T-helper 9 cell (primary cell): ENCODE measurements at regions not wholly inside any gene's neighbourhood (a gene's known extent, or its start where the extent isn't known, plus 50 kb on each side); places are given as distances from the start of the nearest gene placed in this dataset.

Experiments used
- DNase-seq: peaks from one replicate; pipeline ENCODE4 v3.0.0-alpha.2; 2020

- DNase-seq = no peak
Observed at GRCh38 chr15:47289656-47290055, 427.6 kb upstream of the SEMA6D start.

- no peak for DNase-seq
Observed at GRCh38 chr15:47291767-47292166, 425.5 kb upstream of the SEMA6D start.

GRCh38 chr15:47292638-47293190 lies 424.6 kb upstream of the SEMA6D start:
- no peak for DNase-seq

DNA sequence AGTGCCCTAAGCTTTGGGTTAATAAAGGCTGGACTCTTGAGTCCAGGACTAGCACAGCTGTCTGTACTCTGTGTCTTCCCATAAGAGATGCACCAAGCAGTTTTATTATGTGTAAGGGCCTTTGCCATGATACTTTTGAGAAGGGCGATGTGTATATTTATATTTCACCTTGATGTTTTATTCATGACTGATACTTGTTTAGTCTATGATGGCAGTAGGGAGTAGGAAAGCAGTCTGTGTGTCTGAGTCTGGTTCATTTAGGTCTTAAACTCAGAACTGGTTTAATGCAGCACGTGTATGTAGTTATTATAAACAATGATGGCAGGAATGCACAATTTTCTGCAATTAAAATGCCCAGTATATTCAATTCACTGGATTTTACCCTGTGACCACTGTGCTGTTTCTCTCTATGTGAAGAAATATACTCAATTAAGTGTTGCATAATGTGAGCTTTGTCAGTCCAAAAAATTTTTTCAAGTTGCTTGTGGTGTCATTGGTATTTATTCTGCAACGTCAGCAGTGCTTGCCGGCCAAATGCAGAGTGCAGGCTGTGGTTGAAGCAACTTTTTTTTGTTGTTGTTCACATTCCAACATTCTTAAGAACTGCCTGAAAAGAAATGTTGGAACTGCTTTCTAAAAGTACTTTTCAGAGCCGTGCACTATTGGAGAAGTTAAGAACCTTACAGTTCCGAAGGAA lies 423.7 kb upstream of the SEMA6D start:
- no peak for DNase-seq

DNA sequence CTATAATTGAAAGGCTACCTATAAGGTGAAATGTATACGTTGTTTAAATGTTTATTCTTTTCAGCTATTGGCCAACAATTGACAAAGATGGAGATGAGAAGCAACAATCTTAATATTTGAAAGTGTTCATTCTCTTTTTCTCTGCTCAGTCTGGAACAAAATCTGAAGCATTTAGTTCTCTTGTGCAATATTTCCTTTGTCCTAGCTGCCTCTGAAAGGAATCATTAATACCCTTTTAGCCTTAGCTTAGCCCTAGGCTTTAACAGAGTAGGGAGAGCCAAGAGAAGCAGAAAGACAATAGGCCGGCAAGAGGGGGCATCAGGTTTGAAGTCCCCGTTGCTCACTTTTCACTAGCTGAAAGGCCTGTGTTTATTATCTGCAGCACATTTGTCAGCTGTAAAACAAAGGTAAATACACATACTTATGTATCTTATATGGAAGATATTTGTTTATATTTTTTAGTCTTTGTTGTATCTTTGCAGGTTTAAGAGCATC lies 422.5 kb upstream of the SEMA6D start:
- no peak for DNase-seq

- DNase-seq = no peak
Observed at GRCh38 chr15:47296881-47297280, 420.4 kb upstream of the SEMA6D start.

DNA sequence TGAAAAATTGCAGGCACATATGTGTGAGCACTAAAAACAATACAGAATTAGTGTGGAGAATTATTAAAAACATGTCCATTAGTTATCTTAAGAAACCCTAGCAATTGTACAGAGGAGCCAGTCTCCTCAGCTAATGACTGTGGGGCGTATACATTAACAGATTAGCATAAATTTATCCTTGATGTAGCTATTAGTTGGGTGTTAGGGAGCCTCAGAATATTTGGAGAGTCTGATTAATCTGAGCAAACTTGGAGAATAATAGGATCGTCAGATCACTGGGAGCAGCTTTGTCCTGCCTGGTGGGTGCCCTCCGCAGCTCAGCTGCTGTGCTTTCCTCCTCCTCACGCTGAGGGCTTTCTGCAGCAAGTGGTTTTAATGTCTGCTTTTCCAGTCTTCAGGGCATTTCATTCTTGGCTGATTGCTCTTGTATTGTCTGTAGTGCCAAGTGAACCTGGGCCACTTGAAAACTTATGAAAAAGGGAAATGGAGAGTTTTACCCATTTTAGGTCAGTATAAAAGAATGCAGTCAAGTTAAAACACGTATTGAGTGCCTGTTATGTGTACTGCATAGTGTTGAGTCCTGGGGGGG lies 417.4 kb upstream of the SEMA6D start:
- no peak for DNase-seq

DNA sequence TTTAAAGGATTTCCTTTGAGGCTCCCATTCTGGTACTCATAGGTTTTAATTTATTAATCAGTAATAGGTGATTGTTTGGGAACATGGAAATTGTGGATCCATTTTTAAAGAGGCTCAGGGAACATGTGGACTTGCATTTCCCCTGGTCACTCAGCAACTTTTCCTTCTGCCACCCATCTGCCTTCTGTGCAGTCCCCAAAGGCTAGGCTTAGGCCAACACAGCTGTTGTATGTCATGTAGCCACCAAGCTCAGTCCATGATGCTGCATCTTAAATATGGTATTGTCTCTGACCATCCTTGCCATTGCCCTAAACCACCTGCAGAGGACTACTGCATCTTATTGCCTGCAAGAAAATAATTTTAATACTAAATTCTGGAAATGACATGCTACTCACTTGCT lies 416.7 kb upstream of the SEMA6D start:
- DNase-seq = no peak

GRCh38 chr15:47301481-47301880 lies 415.8 kb upstream of the SEMA6D start:
- DNase-seq = no peak

GRCh38 chr15:47304656-47305055 lies 412.6 kb upstream of the SEMA6D start:
- no peak for DNase-seq

- DNase-seq = no peak
Observed at GRCh38 chr15:47312161-47312560, 405.1 kb upstream of the SEMA6D start.

GRCh38 chr15:47326410-47327333 lies 390.6 kb upstream of the SEMA6D start:
- DNase-seq = no peak

DNA sequence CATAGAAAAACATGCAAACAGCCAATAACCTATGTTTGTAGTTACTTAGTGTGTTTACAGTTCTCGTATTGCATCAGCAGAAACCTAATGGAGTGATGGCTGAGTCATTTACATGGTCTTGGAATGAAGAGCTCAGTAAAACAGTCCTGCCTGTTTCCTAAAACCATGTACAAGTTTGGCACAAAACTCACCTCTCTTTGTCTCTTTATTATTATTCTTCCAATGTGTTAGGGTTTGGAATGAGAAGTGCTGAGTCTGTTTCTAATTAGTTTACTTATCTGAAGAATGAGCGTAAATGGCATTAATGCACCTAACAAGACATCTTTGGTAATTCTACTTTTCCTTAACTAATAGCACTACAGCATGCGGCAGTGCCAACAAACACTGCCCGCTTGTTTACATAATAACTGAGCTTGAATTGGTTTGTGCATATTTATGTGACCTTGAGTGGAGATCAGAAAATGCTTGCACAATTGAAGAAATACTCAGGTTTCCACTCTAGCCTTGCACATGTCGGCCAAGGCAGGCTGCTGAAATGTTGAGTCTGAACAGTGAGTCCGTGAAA lies 385.4 kb upstream of the SEMA6D start:
- no peak for DNase-seq

DNA sequence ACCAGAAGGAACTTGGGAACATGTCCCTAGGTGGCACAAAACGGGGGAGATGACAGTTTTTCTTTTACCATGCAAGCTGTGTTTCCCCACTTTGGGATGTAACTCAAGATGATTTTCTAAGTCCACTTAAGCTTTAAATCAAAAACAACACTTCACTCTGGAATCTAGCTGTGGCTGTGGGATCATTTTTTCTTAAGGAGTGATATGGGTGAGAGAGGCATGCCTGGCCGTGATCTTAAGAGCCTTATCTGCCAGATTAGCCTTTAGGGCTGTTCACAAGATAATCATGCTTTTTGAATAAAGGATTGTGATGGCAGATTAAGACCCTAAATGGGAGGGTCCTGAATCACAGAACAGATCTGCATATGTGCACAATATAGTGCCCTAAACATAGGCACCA lies 384.8 kb upstream of the SEMA6D start:
- no peak for DNase-seq

DNA sequence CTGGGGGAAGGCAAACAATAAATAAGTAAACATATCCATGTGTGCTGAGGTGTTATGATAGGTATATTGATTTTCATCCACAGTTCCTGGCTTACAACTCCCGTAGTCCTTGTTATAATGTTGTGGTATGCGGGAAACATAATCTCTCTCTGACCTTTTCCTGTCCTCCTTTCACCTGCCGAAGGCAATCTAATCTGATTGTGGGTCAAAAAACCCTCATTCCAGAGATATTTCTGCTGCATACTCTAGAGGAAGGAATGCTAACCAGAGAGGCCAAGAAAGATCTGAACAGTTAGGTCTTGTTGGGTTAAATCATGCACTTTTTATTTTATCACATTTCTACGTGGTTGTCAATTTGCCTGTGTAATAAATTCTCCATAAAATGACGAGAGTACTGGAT lies 383.6 kb upstream of the SEMA6D start:
- no peak for DNase-seq

GRCh38 chr15:47334805-47335535 lies 382.3 kb upstream of the SEMA6D start:
- no peak for DNase-seq

- DNase-seq = no peak
Observed at GRCh38 chr15:47337106-47337505, 380.2 kb upstream of the SEMA6D start.

- DNase-seq = no peak
Observed at GRCh38 chr15:47337836-47338235, 379.5 kb upstream of the SEMA6D start.

DNA sequence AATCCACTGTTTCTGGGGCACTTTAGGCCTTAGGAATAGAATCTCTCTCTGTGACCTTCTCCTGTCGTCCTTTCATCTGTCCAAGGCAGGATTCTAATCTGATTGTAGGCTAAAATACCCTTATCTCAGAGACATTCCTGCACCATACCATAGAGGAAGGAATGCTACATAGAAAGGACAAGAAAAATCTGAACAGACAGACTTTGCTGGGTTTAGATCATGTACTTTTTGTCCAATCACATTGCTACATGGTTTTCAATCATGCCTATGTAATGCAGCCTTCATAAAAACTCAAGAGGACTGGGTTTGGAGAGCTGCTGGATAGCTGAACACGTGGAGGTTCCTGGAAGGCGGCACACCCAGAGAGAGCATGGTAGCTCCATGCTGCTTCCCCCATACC lies 378.5 kb upstream of the SEMA6D start:
- no peak for DNase-seq

- no peak for DNase-seq
Observed at GRCh38 chr15:47339800-47340570, 377.3 kb upstream of the SEMA6D start.

DNA sequence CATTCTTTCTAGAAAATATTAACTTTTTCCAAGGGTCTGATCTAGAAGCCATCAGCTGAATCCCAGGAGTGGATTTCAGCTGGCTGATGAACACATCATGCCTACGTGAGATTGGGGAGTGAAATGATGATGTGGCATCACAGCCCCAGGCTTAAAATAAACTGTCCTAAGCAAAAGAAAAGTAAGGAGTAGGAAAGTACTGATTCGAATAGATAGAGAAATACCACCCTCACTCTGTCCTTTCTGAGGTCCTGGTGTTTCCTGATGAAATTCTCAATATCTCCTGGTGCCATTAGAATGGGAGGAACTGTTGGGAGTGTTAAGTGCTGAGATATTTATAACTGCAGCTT lies 376.8 kb upstream of the SEMA6D start:
- no peak for DNase-seq

DNA sequence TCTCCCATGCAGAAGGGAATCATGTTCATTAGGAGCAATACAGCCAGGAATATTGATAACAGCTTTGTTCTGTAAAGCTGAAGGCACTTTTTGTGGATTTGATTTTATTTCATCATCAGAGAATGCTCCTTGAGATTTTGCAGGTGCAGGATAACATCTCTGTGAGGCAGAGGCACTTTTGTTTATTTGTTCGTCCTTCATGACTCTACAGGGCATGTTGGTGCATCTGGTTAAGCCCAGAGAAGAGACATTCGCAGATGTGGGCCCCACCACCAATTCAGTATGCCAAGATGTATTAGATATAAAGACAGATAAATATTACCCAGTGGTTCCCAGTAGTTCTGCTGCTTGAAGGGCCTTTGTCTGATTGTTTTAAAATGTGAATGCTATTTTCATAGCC lies 368.1 kb upstream of the SEMA6D start:
- no peak for DNase-seq
